Stimulated activated CD8-positive, alpha-beta memory T cell treated with anti-CD3 and anti-CD28 coated beads, Interleukin-2, amount 100 ng/mL, for 1 hour (primary cell): ENCODE measurements at regions not wholly inside any gene's neighbourhood (a gene's known extent, or its start where the extent isn't known, plus 50 kb on each side); places are given as distances from the start of the nearest gene placed in this dataset.
"Not testable (repeated sequence)": the region's sequence is repeated elsewhere in the genome, so short reads cannot be mapped to it uniquely, and the experiment has no call there.

Source experiments
- DNase-seq, 2 donors: peaks; one replicate each; pipeline ENCODE4 v3.0.0-alpha.2; 2020; ENCODE audit warnings: low read depth in 2 of 2

DNA sequence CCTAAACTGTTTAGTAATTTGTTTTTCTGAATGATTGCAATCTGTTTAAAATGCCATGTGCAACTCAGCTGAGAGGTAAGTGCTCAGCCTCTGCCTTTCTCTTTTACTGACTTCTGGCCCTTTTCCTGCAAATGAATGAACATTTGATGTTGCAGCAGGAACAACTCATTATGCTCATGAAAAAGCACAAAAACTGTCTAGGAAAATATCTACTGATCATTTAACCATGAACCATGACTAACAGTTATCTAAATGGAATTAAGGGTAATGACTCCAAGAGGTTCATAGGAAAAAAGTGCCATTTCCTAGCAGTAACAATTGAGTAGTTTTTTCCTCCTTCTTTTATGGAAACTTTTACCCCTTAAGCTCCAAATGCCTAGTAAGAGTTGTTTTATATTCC is 70.6 kb upstream of the ANKH start:
- no peak for DNase-seq

DNA sequence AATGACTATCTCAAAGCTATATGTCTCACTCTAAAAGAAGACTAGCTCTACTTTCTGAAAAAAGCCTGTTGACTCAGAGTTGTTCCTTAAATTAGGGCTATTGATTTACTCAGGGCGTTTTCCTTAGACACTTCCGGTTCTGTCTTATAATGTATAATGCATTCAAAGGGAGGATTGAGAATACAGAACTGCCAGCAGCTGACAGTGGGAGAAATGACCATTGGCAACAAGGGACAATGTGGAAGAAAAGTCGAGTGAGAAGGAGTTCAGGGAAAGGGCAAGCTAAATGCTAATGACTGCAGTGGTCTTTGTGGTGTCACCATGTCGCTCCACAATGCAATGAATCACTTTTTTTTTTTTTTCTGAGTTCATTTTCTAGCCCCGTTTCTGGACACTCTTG is 65.7 kb upstream of the ANKH start:
- no peak for DNase-seq

DNA sequence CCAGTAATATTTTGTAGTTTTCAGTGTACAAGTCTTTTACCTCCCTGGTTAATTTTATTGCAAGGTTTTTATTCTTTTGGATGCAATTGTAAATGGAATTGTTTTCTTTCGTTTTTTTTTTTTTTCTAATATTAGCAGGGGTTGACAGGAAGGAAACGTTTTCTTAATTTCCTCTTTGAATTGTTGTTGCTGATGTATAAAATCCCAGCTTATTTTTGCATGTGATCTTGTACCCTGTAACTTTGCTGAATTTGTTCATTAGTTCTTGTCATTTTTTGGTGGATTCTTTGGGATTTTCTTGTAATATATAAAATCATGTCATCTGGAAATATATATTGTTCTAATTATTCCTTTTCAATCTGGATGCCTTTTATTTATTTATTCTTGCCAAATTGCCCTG is 65.0 kb upstream of the ANKH start:
- no peak for DNase-seq

DNA sequence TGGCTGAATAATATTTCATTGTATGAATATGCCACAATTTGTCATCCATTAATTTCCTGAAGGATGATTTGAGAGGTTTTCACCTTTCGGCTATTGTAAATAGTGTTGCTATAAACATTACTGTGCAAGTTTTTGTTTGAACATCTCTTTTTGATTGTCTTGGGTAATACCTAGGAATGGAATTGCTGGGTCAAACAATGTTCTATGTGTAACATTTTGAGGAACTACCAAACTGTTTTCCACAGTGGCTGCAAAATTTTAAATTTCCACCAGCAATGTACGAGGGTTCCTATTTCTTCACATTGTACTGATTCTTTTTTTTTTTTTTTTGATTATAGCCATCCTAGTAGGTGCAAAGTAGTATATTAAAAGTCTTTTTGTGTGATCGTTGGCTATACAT is 63.8 kb upstream of the ANKH start:
- no peak for DNase-seq

DNA sequence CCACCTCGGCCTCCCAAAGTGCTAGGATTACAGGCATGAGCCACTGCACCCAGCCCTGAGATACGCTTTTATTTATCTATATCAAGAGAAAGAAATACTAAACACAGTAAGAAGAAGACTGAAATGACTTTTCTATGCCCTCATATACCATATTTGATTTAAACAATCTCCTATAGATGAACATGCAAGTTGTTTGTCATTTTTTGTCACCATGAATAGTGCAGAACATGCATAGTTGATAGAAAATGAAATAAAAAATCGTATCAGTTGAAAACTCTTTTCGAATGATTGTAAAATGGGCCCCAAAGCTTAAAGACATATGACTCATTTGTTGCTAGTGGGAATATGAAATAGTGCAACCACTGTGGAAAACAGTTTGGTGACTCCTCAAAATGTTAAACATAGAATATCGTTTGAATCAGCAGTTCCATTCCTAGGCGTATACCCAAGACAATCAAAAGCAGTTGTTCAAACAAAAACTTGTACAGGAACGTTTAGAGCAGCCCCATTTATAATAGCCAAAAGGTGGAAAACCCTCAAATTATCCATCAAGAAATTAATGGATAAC is 61.4 kb upstream of the ANKH start:
- no peak for DNase-seq

DNA sequence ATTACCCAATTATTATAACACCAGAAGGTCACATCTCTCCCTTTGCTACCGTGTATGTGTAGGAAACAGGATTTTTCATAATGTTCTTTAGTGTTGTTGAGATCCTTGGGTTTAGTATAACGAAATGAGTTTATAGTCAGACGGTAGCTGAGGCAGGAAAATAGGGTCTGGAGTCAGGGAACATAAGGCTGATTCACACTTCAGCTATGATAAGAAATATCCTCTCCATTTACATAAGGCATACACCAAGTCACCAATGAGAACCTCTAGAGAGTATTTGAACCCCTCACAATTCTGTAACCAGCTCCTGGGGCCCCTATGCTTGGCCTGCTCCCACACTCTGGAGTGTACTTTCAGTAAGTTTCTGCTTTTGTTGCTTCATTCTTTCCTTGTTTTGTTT is 58.9 kb upstream of the ANKH start:
- DNase-seq: no peak

DNA sequence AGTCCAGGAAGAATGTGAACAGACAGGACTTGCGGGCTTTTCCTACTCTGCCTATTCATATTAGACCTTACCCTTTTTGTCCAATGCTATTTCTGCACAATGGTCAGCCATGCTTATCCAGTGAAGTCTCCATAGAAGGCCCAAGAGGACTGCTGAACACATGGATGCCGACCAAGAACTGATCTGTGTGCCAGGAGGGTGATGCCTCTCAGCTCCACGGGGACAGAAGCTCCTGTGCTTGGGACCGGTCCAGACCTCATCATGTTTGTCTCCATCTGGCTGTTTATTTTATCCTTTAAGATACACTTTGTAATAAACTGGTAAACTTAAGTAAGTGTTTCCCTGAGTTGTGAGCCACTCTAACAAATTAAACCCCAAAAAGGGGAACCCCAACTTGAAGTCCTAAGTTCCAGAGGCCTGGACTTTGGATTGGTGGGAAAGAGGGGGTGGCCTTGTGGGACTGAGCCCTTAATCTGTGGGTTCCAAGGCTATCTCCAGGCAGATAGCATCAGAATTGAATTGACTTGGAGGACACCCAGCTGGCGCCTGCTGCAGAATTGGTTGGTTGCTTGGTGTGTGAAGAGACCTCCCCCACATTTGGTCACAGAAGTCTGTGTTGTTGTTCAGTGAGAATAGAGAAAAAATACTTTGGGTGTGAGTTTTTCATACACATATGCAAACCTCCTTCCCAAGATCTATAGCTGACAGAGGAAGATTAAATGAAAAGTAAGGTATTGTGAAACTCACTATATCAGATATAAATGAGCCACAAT is 57.9 kb upstream of the ANKH start:
- DNase-seq: no peak

DNA sequence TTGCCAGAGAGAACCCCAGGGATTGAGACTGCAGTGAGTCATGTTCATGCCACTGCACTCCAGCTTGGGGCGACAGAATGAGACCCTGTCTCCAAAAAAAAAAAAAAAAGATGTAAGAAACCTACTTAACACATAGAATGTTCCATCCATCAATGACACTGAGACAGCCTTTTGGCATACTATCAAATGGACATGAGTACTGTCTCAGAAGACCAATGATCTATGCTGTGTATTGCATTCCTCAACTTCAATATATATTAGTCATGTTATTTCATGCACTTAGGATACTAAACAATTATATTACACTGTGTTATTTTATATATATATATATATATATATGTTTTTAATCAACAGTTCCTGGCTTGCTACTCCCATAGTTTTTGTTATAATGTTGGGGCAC is 57.1 kb upstream of the ANKH start:
- no peak for DNase-seq

DNA sequence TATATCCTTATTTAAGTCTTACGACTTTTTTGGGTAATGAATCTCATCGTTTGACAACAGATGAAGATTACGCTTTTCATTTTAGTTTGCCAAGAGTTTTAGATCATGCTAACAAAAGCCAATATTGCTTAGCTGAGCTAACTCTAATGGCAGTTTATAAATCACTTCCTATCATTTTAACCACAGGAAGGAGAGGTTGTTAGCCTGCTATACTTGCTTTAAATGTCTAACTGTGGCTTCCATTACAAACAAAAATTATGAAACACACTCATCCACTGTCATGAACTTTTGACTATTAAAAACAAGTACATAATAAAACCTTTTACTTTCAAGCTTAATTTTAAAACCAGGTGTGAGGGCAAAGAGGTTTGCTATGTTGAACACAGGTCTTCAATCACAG is 53.7 kb upstream of the ANKH start:
- DNase-seq: no peak

DNA sequence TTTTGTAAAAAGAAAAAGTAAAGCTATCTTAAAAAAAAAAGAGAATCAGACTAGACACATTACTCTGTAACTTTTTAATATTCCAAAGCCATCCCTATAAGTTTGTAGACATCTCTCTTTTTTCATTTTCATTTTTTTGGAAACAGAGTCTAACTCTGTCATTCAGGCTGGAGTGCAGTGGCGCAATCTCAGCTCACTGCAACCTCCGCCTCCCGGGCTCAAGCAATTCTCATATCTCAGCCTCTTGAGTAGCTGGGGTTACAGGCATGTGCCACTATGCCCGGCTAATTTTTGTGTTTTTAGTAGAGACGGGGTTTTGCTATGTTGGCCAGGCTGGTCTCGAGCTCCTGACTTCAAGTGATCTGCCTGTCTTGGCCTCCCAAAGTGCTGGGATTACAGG is 51.4 kb upstream of the ANKH start:
- not testable (repeated sequence) for DNase-seq

DNA sequence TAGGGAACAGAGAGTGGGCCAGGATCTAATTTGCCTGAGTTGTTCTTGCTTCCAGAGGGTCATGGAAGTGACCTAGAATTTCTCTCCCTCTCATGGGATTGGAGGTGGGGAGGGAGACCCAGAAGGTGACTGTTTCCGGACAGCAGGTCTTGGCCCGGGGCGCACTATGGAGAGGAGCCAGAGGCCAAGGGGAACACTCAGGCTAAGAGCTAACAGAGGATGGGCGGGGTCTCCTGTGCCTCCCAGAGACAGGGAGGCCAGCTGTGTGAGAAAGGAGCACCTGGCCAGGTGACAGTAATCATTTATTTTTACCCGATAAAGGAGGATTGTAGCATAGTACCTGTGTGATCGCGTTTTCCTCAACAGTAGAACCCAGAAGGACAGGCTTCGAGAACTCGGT is 50.9 kb upstream of the ANKH start:
- DNase-seq: no peak
